ENCODE measurements at regions not wholly inside any gene's neighbourhood (a gene's known extent, or its start where the extent isn't known, plus 50 kb on each side); places are given as distances from the start of the nearest gene placed in this dataset.

DNA sequence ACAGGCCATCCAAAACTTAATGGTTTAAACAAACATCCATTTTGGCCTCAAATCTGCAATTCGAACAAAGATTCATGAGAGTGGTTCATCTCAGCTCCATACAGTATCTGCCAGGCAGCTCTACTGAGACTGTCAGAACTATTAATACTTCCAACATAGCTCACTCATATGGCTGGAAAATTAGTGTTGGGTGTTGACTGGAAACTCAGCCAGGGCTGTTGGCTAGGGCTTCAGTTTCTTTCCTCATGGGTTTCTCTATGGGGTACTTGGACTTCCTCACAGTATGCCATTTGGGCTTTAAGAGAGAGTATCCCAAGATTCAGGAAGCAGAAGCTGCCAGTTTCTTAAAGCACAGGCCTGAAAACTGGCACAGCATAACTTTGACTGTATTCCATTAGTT is 240.3 kb downstream of the TPBG start:
- no peak overlapping the region for H4K8ac ChIP-seq (ENCODE audit: low read length)
- no peaks in the 10 kb centered on the region for H3K79me1 ChIP-seq (replicated peaks; ENCODE audit: low read length, poor library complexity, severe bottlenecking)
- H3K9ac ChIP-seq (ENCODE audit: low read length) = no peak overlapping the region
- no peak overlapping the region for H2BK12ac ChIP-seq (ENCODE audit: low read length in 2 of 2)
- H3K4me1 ChIP-seq (ENCODE audit: control insufficient read depth, insufficient read depth, low read depth, low read length) = no peaks in the 10 kb centered on the region
- no peak overlapping the region for H2AK5ac ChIP-seq (ENCODE audit: low read length, severe bottlenecking)
- no peak overlapping the region for H3K23ac ChIP-seq (ENCODE audit: low read length in 2 of 2)
- H3K4me2 ChIP-seq (ENCODE audit: low read length, poor library complexity, severe bottlenecking) = no peak overlapping the region
- no peak overlapping the region for H2BK5ac ChIP-seq (ENCODE audit: low read depth, low read length, poor library complexity, severe bottlenecking)
- H3K18ac ChIP-seq (ENCODE audit: low read depth in 1 of 2, low read length in 2 of 2) = no peak overlapping the region
- no peak overlapping the region for H2BK15ac ChIP-seq (ENCODE audit: low read depth, poor library complexity, severe bottlenecking)
- H4K91ac ChIP-seq (ENCODE audit: low read length) = no peak overlapping the region
- no peak overlapping the region for H3K14ac ChIP-seq (ENCODE audit: low read length in 2 of 2)
- no peak overlapping the region for H2AFZ ChIP-seq (ENCODE audit: low read depth, low read length)
- H3K36me3 ChIP-seq (ENCODE audit: control insufficient read depth in 1 of 2, insufficient read depth in 2 of 2, low read depth in 1 of 2, low read length in 2 of 2) = no peaks in the 10 kb centered on the region
- no peaks in the 10 kb centered on the region for H3K27me3 ChIP-seq (ENCODE audit: control insufficient read depth in 1 of 2, insufficient read depth in 1 of 2, low read length in 2 of 2)
- no peak overlapping the region for H2BK120ac ChIP-seq (ENCODE audit: low read depth, low read length)
- H3K9me3 ChIP-seq (ENCODE audit: control insufficient read depth, low read length) = no peaks in the 10 kb centered on the region
- no peak for DNase-seq
- no peak overlapping the region for H3K4me3 ChIP-seq (ENCODE audit: insufficient read depth in 1 of 2, low read depth in 1 of 2, low read length in 2 of 2)
- H3K27ac ChIP-seq (ENCODE audit: low read length, poor library complexity, severe bottlenecking) = no peak overlapping the region
- no peak overlapping the region for H3K4ac ChIP-seq (ENCODE audit: low read depth in 1 of 2, low read length in 2 of 2)
- 64% methylated on average over 1 of the region's 1 CpG for WGBS

GRCh38 chr6:82607998-82608725 is 244.5 kb downstream of the TPBG start:
- no peak overlapping the region for H2BK15ac ChIP-seq (ENCODE audit: low read depth, poor library complexity, severe bottlenecking)
- H3K9ac ChIP-seq (ENCODE audit: low read length) = no peak overlapping the region
- DNase-seq = no peak
- no peak overlapping the region for H3K27ac ChIP-seq (ENCODE audit: low read length, poor library complexity, severe bottlenecking)
- no peaks in the 10 kb centered on the region for H3K36me3 ChIP-seq (ENCODE audit: control insufficient read depth in 1 of 2, insufficient read depth in 2 of 2, low read depth in 1 of 2, low read length in 2 of 2)
- H2AK5ac ChIP-seq (ENCODE audit: low read length, severe bottlenecking) = no peak overlapping the region
- H3K23ac ChIP-seq (ENCODE audit: low read length in 2 of 2) = no peak overlapping the region
- H2AFZ ChIP-seq (ENCODE audit: low read depth, low read length) = no peak overlapping the region
- no peak overlapping the region for H3K4me3 ChIP-seq (ENCODE audit: insufficient read depth in 1 of 2, low read depth in 1 of 2, low read length in 2 of 2)
- H3K27me3 ChIP-seq (ENCODE audit: control insufficient read depth in 1 of 2, insufficient read depth in 1 of 2, low read length in 2 of 2) = no peaks in the 10 kb centered on the region
- no peak overlapping the region for H3K14ac ChIP-seq (ENCODE audit: low read length in 2 of 2)
- H3K9me3 ChIP-seq (ENCODE audit: control insufficient read depth, low read length) = no peaks in the 10 kb centered on the region
- no peaks in the 10 kb centered on the region for H3K4me1 ChIP-seq (ENCODE audit: control insufficient read depth, insufficient read depth, low read depth, low read length)
- no peak overlapping the region for H3K4ac ChIP-seq (ENCODE audit: low read depth in 1 of 2, low read length in 2 of 2)
- no peak overlapping the region for H2BK120ac ChIP-seq (ENCODE audit: low read depth, low read length)
- WGBS = 50% methylated on average over 1 of the region's 1 CpG
- no peaks in the 10 kb centered on the region for H3K79me1 ChIP-seq (replicated peaks; ENCODE audit: low read length, poor library complexity, severe bottlenecking)
- H3K4me2 ChIP-seq (ENCODE audit: low read length, poor library complexity, severe bottlenecking) = no peak overlapping the region
- no peak overlapping the region for H4K8ac ChIP-seq (ENCODE audit: low read length)
- H2BK5ac ChIP-seq (ENCODE audit: low read depth, low read length, poor library complexity, severe bottlenecking) = no peak overlapping the region
- H2BK12ac ChIP-seq (ENCODE audit: low read length in 2 of 2) = no peak overlapping the region
- H4K91ac ChIP-seq (ENCODE audit: low read length) = no peak overlapping the region
- no peak overlapping the region for H3K18ac ChIP-seq (ENCODE audit: low read depth in 1 of 2, low read length in 2 of 2)

GRCh38 chr6:82608781-82609180 is 245.2 kb downstream of the TPBG start:
- H2BK5ac ChIP-seq (ENCODE audit: low read depth, low read length, poor library complexity, severe bottlenecking) = no peak overlapping the region
- H3K27ac ChIP-seq (ENCODE audit: low read length, poor library complexity, severe bottlenecking) = no peak overlapping the region
- no peak overlapping the region for H3K4me3 ChIP-seq (ENCODE audit: insufficient read depth in 1 of 2, low read depth in 1 of 2, low read length in 2 of 2)
- H2BK120ac ChIP-seq (ENCODE audit: low read depth, low read length) = no peak overlapping the region
- H3K79me1 ChIP-seq (replicated peaks; ENCODE audit: low read length, poor library complexity, severe bottlenecking) = no peaks in the 10 kb centered on the region
- no peaks in the 10 kb centered on the region for H3K36me3 ChIP-seq (ENCODE audit: control insufficient read depth in 1 of 2, insufficient read depth in 2 of 2, low read depth in 1 of 2, low read length in 2 of 2)
- H3K9me3 ChIP-seq (ENCODE audit: control insufficient read depth, low read length) = no peaks in the 10 kb centered on the region
- H2AFZ ChIP-seq (ENCODE audit: low read depth, low read length) = no peak overlapping the region
- no peak overlapping the region for H3K23ac ChIP-seq (ENCODE audit: low read length in 2 of 2)
- H3K18ac ChIP-seq (ENCODE audit: low read depth in 1 of 2, low read length in 2 of 2) = no peak overlapping the region
- no peak overlapping the region for H2BK12ac ChIP-seq (ENCODE audit: low read length in 2 of 2)
- 96% methylated on average over 4 of the region's 4 CpGs for WGBS
- H3K4ac ChIP-seq (ENCODE audit: low read depth in 1 of 2, low read length in 2 of 2) = no peak overlapping the region
- DNase-seq = no peak
- no peak overlapping the region for H3K14ac ChIP-seq (ENCODE audit: low read length in 2 of 2)
- no peaks in the 10 kb centered on the region for H3K27me3 ChIP-seq (ENCODE audit: control insufficient read depth in 1 of 2, insufficient read depth in 1 of 2, low read length in 2 of 2)
- no peak overlapping the region for H2BK15ac ChIP-seq (ENCODE audit: low read depth, poor library complexity, severe bottlenecking)
- H3K9ac ChIP-seq (ENCODE audit: low read length) = no peak overlapping the region
- H2AK5ac ChIP-seq (ENCODE audit: low read length, severe bottlenecking) = no peak overlapping the region
- H4K8ac ChIP-seq (ENCODE audit: low read length) = no peak overlapping the region
- H3K4me2 ChIP-seq (ENCODE audit: low read length, poor library complexity, severe bottlenecking) = no peak overlapping the region
- H4K91ac ChIP-seq (ENCODE audit: low read length) = no peak overlapping the region
- H3K4me1 ChIP-seq (ENCODE audit: control insufficient read depth, insufficient read depth, low read depth, low read length) = no peaks in the 10 kb centered on the region

- no peaks in the 10 kb centered on the region for H3K9me3 ChIP-seq (ENCODE audit: control insufficient read depth, low read length)
- H3K79me1 ChIP-seq (replicated peaks; ENCODE audit: low read length, poor library complexity, severe bottlenecking) = no peaks in the 10 kb centered on the region
- no peak overlapping the region for H3K14ac ChIP-seq (ENCODE audit: low read length in 2 of 2)
- no peak overlapping the region for H4K8ac ChIP-seq (ENCODE audit: low read length)
- WGBS = 97% methylated on average over 1 of the region's 1 CpG
- no peak overlapping the region for H3K4ac ChIP-seq (ENCODE audit: low read depth in 1 of 2, low read length in 2 of 2)
- H2AK5ac ChIP-seq (ENCODE audit: low read length, severe bottlenecking) = no peak overlapping the region
- no peak overlapping the region for H3K4me2 ChIP-seq (ENCODE audit: low read length, poor library complexity, severe bottlenecking)
- peaks cover 2% of the 10 kb centered on the region for H3K4me1 ChIP-seq (ENCODE audit: control insufficient read depth, insufficient read depth, low read depth, low read length)
- no peak overlapping the region for H2AFZ ChIP-seq (ENCODE audit: low read depth, low read length)
- no peak overlapping the region for H3K23ac ChIP-seq (ENCODE audit: low read length in 2 of 2)
- no peak for DNase-seq
- no peaks in the 10 kb centered on the region for H3K27me3 ChIP-seq (ENCODE audit: control insufficient read depth in 1 of 2, insufficient read depth in 1 of 2, low read length in 2 of 2)
- no peak overlapping the region for H3K9ac ChIP-seq (ENCODE audit: low read length)
- H2BK5ac ChIP-seq (ENCODE audit: low read depth, low read length, poor library complexity, severe bottlenecking) = no peak overlapping the region
- no peak overlapping the region for H3K27ac ChIP-seq (ENCODE audit: low read length, poor library complexity, severe bottlenecking)
- no peaks in the 10 kb centered on the region for H3K36me3 ChIP-seq (ENCODE audit: control insufficient read depth in 1 of 2, insufficient read depth in 2 of 2, low read depth in 1 of 2, low read length in 2 of 2)
- H2BK15ac ChIP-seq (ENCODE audit: low read depth, poor library complexity, severe bottlenecking) = no peak overlapping the region
- no peak overlapping the region for H4K91ac ChIP-seq (ENCODE audit: low read length)
- no peak overlapping the region for H3K18ac ChIP-seq (ENCODE audit: low read depth in 1 of 2, low read length in 2 of 2)
- H2BK12ac ChIP-seq (ENCODE audit: low read length in 2 of 2) = no peak overlapping the region
- H2BK120ac ChIP-seq (ENCODE audit: low read depth, low read length) = no peak overlapping the region
- no peak overlapping the region for H3K4me3 ChIP-seq (ENCODE audit: insufficient read depth in 1 of 2, low read depth in 1 of 2, low read length in 2 of 2)
Measured at GRCh38 chr6:82611751-82612150, 248.1 kb downstream of the TPBG start.

Measured in mesenchymal stem cell (in vitro differentiated cells and primary cell).